HT-29 (cell line): ENCODE measurements at regions not wholly inside any gene's neighbourhood (a gene's known extent, or its start where the extent isn't known, plus 50 kb on each side); places are given as distances from the start of the nearest gene placed in this dataset.

Experiments
- DNase-seq: peaks from one replicate; pipeline ENCODE4 v3.0.0-alpha.2; 2015; ENCODE audit warnings: low spot score

DNA sequence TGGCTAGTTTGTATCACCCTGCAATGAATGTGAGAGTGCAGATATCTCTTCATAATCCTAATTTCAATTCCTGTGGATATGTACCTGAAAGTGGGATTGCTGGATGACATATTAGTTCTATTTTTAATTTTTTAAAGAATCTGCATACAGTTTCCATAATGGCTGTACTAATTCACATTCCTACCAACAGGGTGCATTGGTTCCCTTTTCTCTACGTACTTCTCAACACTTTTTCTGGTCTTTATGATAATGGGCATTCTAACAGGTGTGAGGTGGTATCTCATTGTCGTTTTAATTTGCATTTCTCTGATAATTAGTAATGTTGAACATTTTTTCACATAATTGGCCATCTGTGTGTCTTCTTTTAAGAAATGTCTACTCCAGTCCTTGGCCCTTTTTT lies 927.5 kb downstream of the DTWD2 start:
- DNase-seq = peak; percentile 28

DNA sequence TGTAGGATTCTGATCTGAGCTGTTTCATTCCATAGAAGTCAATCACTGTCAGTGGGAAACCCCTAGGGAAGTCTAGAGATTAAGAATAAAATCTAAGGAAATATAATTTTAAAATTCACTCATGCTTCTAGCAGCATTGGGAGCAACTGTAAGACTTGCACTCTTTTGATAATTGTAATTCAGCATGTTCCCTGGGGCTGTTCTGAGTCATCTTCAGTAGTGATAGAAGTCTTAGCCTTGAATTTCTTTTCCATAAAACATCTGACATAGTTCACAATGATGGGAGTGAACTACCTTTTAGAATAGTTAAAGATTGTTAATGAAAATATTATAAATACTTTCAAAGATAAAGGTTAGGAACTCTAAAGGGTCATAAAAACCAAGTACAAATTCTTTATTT lies 935.8 kb downstream of the DTWD2 start:
- no peak for DNase-seq

DNA sequence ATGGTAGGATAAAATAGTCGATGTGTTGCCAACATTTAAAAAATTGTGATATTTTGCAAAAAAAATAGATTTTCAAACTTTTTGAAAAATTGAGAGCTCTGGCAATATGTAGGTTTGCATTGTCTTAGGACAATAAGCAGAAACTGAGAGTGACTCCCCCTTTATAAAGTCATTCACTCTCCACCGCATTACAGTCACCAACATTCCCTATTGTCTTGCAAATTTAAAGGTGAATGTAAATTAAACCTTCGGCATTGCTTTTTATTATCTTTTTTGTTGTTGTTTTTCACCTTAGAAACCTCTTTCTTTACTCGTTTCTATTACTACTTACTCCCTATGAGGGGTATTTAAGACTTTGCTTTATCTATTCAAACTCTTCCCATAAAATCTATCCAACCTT lies 944.2 kb downstream of the DTWD2 start:
- no peak for DNase-seq

DNA sequence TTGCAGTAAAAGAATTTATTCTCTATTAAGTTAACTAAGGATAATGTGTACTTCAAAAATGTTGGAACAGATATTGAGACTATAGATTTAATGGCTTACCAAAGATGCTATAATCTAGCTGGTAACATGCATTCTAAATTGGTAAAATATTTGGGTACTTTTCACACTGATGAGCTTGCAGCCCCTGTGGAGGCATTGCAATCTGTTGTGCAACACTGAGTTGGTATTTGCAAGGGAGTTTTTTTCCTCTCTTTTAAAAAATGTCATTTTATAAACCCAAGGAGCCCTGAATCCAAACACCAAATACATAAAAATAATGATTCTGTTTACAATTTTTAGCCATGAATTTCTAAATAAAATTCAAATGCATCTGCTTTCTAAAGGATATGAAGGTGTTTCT lies 944.8 kb downstream of the DTWD2 start:
- DNase-seq = no peak

DNA sequence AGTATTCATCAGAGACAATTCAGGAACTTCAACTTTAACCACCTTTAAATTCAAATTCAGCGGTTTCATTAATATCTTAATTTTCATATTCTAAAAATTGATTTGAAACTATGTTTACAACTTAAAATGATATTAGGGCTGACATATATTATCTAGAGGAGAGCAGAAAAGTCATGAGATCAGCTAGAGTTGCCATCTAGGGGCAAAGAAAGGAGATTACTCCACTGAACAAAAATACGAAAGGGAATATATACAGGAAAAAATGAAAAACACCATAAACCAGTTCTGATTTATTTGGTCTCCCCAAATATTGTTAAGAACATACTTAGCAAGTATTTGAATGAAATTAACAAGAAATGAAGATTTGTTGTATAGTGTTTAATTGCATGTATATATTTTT lies 946.3 kb downstream of the DTWD2 start:
- DNase-seq = peak; percentile 14

DNA sequence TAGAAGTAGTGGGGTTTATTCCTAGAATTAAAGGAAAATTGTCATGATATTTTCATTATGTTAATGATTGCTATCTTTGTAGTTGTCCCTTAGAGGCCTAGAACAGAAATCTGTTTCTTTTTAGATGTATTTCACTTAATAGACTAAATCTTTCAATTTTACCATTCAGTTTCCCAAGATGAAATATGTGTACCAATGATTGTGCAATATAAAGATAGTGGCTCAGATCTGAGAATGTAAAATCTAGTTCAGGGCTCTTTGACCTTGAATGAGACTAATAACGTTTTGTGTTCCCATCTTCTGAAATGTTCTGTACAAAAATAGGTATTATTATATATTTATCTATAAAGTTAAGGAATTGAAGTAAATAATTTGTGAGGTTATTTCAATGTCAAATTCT lies 947.9 kb downstream of the DTWD2 start:
- no peak for DNase-seq

DNA sequence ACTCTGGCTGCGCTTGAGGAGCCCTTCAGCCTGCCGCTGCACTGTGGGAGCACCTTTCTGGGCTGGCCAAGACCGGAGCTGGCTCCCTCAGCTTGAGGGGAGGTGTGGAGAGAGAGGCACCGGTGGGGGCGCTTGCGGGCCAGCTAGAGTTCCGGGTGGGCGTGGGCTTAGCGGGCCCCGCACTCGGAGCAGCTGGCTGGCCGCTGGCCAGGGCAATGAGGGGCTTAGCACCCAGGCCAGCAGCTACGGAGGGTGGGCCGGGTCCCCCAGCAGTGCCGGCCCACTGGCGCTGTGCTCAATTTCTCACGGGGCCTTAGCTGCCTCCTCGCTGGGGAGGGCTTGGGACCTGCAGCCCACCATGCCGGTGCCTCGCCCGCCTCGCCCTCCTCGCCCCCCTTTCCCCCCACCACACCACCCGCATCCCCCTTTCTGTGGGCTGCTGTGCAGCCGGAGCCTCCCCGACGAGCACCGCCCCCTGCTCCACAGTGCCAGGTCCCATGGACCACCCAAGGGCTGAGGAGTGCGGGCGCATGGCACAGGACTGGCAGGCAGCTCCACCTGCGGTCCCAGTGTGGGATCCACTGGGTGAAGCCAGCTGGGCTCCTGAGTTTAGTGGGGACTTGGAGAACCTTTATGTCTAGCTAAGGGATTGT lies 954.5 kb downstream of the DTWD2 start:
- no peak for DNase-seq

DNA sequence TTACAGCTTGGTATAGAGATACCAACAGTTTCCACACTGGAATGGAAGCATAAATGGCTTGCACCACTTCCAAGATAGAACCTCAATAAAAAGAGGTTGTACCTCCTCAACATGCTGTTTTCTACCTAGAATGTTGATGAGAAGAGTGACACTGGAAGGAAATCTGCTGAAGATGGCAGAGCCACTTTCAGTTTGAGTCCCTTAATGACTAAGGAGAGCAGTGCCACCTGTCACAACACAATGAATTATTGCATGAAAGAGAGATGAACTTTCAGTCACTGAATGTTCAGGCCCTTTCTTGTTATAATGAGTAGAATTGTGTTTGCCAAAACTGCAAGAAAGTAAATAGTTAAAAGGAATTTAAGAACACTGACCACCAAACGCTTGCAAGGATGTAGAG lies 958.5 kb downstream of the DTWD2 start:
- no peak for DNase-seq

DNA sequence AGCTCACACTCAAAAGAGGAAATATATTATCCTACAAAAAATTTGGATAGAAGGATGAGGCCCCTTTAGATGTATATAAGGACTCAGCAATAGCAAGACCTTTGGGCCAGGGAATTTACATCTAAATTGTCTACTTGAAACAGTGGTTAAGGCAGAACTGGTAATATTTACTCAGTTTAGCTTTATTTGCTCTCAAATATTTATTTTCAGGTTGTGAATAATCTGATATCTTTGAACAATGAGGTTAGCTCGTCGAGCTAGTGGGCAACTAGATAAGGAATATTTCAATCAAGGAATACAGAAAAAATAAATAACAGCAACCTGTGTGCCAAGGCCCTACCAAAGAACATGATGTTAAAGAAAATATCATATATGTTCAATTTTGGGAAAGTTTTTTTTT lies 966.3 kb downstream of the DTWD2 start:
- DNase-seq = no peak

DNA sequence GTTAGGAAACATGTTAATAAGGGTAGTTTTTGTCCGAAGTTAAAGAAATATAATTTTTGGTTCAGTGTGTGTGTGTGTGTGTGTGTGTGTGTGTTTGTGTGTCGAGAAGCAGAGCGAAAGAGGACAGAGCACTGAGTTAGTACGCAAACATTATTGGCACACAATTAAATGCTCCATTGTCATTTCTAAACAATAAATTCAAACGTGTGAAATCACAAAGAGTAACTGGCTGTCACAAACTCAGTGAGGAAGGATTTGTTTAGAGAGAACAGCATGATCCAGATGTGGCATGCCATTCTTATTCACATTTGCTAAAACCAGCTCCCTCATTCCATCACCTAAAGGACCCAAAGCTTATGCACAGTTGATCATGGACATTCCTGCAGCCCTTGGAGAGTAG lies 970.8 kb downstream of the DTWD2 start:
- no peak for DNase-seq

DNA sequence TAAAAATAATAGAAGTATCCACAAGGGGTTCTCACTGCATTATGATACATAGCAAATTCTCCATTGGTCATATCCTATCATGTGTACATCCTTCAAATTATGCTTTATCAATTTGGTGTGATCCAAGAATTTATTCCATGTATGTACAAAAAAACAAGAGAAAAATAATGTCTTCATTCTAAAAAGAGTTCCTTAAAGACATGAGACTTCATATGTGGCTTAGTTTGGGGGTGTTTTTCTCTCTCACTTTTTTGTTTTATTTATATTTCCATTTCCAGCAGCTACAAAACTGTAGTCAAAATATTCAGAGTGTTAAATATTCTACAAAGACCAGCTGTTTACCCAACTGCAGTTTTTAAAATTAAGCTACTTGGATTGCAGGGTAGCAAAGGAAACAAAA lies 972.0 kb downstream of the DTWD2 start:
- no peak for DNase-seq

DNA sequence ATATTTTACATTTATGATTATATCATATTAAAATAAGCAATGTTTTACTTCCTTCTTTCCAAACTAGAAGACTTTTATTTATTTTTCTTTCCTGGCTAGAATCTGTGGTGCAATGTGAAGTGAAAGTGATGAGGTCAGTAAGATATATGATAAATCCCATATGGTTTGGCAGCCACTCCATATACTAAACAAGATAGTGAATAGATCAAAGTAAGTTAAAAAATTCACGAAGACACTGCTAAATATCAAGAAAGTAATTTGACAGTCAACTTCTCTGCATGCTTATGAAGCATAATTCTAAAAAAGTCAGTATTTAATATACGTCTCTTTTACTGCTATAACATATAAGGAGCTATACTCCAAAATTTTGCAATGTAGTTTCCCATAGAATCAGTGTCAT lies 972.8 kb downstream of the DTWD2 start:
- DNase-seq = no peak

DNA sequence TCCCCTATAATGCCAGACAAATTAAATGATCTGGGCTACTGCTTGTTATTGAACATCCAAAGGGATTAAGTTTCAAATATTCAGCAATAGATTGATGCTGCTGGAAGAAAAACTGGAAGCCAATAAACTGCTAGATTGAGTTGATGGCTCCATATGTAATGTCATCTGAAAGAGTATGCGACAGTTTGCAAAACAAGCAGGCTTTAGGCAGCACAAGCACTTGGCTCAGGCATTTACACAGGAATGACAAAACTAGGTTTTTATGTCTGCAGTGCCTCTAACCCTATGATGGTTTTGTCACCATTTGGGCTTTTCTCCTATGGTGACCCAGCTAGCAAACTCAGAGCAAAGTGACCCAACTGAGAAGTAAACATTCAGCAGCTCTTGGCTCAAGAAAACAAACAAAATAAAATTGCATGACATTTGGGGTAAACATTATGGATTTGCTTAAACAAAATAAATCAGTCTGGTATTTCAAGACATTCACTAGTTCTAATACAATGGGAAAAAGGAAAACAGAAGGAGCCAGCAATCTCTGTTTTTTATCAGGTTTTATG lies 978.5 kb downstream of the DTWD2 start:
- no peak for DNase-seq

DNA sequence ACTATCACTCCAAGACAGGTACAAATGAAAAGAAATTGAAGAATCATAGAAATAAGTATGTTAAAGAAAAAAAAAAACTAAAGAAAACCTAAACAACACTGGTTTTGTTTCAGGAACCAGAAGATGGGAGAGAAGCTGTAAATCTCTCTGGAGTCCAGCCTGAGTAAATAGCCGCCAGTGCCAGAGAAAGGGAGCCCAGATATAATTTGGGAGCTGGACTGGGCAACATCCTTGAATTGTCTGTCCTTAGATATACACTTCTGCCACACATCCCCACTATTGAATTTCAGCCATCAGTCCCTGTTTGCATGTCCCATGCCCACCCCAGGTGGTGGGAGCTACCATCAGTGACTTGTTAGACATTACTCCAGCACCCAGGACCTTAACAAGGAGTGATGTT lies 979.6 kb downstream of the DTWD2 start:
- no peak for DNase-seq

DNA sequence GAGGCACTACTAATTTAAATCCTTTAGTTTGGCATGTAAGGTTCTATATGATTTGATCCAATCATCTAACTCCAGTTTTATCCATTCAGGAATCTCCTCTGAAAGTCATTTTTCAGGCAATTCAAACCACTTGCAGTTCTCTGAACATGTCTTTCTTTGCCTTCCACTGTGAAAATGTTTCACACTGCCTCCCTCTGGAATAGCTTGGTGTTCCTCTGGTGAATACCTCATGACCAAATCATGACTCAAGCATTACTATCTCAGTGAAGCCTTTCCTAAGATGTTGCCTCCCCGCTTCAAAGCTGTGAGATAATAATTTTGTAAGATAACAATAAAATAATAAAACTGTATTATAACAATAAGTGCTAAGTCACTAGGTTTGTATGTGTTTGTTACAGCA lies 981.1 kb downstream of the DTWD2 start:
- no peak for DNase-seq

DNA sequence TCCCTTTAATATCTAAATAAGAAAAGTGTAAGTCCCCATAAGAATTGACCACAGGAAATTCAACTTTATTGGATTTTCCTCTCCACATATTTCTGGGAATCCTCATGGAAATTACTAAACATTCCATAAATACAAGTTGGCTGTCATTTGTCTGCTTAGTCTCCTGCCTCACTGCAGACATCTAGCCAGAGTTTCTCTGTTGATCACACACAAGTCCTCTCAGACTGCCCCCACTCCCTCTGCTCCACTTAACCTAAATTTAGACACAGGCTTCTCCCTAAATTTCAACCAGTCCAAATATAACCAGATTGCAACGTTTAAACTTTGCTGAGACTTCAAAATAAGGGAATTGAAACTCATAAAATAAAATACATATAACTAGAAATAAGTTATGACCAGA lies 982.1 kb downstream of the DTWD2 start:
- no peak for DNase-seq

DNA sequence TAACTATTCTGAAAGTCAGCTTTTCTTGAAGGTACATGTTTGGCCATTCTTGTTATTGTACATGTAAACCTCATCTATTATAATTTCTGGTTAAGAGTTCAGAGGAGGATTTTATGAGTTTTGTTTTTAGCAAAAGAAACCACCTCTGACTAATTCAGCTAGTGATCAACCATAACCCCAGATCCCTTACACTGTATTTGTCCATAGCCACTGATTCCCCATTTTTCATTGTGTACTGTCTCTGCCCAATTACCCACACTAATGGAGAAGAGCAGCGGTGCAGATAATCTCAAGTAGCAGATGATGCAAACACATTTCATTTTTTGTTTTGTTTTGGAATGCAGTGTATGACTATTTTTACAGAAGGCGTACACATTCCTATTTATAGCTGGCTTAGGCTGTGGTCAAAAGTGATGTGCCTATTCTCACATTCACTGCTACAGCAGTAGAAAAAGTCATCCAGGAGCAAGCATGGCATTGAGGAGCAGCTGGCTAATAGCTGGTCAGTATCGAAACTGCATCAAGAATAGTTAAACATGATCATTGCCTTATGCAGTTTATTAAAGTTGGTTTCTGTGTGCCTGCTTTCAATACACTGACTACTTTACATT lies 988.3 kb downstream of the DTWD2 start:
- DNase-seq = no peak

DNA sequence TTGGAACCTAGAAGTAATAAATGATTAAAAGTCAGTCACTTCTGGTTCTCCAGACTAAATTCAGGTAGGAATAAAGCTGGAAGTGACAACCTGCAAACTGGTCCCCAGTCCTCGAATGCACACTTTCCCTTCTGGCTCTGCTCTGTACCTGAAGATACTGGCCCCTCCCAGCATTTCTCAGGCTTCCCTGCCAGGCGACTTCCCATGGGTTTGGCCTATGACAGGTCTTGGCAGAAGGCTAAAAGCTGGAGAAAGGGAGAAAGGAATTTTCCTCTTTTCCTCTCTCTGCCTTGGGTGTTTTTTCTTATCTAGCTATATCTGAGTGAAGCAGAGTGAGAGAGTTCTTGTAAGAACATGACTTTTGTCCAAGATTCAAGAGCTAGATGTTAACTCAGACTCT lies 1005.7 kb downstream of the DTWD2 start:
- peak; percentile 2 for DNase-seq

DNA sequence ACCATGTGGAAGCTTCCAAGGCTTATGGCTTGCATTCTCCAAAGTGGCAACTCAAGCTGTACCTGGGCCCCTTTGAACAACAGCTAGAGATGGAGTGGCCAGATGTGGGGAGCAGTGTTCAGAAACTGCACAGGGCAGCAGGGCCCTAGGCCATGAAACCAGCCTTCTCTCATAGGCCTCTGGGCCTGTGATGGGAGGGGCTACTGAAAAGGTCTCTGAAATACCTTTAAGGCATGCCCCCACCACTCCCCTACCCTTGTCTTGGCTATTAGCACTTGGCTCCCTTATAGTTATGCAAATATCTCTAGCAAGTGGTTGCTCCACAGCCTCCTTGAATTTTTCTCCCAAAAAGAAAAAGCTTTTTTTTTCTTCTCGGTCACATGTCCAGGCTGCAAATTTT lies 1014.6 kb downstream of the DTWD2 start:
- no peak for DNase-seq

DNA sequence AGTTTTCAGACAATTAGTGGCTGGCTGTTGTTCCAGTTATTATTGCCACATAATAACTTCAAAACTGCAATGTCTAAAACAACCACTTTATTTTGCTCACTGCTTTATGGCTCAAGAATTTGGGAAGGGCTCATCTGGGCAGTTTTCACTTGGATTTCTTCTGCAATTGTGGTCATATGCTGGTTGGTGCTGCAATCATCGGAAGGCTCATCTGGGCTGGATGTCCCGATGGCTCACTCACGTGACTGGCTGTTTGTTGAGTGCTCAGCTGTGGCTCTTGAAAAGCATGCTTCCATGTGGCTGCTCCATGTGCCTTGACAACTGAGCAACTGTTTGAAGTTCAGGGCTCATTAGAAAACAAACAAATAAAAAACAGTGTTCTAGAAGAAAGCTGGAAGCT lies 1032.5 kb downstream of the DTWD2 start:
- DNase-seq = no peak

DNA sequence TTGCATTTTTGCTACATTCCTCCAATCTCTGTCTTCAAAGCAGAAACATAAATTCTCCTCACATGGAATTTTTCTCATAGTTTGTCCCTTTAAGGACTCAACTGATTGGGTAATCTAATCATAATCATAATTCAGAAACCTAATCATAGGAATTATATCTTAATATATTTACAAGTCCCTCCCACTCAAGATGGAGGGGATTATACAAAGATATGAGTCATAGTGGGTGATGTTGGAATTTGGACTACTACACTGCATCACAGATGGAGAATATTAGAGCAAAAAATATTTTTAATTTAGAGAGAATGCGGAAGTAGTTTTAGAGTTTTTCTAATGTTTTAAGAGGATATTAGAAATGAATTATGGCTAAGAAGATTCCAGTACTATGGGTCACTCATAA lies 1034.0 kb downstream of the DTWD2 start:
- DNase-seq = no peak

DNA sequence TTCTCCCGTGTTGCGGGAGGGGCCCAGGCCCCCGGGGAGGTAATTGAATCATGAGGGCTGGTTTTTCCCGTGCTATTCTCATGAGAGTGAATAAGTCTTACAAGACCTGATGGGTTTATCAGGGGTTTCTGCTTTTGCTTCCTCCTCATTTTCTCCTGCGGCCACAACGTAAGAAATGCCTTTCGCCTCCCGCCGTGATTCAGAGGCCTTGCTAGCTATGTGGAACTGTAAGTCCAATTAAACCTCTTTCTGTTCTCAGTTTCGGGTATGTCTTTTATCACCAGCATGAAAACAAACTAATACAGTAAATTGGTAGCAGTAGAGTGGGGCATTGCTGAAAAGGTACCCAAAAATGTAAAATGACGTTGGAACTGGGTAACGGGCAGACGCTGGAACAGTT lies 1035.1 kb downstream of the DTWD2 start:
- no peak for DNase-seq

DNA sequence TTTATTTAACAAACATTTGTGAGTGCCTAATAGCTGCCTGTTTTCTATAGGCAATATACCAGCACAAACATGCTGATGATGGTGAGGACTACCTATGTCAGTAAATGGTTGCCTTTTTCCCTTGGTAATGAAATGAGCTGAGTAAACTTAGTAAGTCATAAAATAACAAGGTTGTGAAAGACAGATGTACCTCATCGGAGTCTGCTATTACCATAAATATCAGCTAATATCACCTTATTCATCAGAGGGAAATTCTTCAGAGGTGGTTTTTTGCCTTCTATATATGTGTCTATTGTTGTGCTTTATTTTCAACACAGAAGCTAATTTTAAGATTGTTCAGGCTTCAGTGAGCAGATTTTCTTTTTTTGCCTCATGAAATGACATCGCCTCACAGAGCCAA lies 1040.5 kb downstream of the DTWD2 start:
- DNase-seq = no peak

DNA sequence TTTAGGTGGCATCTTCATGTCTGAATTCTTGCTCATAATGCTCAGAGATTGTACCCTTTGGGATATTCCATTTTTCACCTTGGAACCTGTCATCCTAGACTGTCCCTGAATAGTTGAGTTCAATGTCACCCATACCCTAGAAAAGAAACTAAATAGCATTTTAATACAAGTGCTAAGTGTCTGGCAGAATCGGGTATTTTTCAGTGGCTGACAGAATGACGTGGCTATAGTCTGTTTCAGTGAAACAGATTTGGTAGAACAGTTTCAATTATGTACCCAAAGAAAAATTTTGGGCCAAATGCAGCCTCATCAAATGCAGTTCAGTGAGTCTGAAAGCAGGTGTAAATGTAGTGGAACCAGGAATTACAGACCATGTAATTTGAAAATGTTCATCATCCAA lies 1041.2 kb downstream of the DTWD2 start:
- DNase-seq = no peak
